PC-9 (cell line): ENCODE measurements at regions not wholly inside any gene's neighbourhood (a gene's known extent, or its start where the extent isn't known, plus 50 kb on each side); places are given as distances from the start of the nearest gene placed in this dataset.

Experiments
- EZH2 ChIP-seq: fragments of 200-600 bp; sonication (generic); IDR thresholded peaks from 2 replicates; pipeline ENCODE4 v1.8.0; 2017; ENCODE audit warnings: antibody characterized with exemption, low read depth
- TF ChIP-seq, protein P1 (sequence below): fragments of 200-600 bp; sonication (generic); conservative IDR thresholded peaks from 2 replicates; pipeline ENCODE4 v1.6.1; 2017; ENCODE audit warnings: mixed run types, antibody characterized with exemption, mild to moderate bottlenecking, moderate library complexity

DNA sequence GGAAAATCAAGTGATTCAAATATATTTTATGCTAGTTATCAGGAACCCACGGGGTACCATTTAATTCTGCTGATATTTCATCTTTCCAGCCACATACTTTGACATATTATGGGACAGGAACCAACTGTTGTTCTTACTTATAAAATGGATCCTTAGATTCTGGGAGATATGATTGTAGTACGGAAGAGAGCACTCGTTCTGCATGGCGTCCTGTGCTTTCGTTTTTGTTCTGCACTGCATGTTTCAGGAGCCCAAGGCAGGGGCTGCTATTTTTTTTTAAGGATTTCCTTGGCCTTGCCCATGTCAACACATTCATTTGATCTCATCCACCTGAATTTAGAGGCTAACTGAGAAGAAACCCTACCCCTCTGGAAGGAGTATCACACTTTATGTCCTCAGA lies 245.5 kb upstream of the TLL1 start:
- no peak for TF ChIP-seq EZH2
- TF ChIP-seq, protein P1, sequence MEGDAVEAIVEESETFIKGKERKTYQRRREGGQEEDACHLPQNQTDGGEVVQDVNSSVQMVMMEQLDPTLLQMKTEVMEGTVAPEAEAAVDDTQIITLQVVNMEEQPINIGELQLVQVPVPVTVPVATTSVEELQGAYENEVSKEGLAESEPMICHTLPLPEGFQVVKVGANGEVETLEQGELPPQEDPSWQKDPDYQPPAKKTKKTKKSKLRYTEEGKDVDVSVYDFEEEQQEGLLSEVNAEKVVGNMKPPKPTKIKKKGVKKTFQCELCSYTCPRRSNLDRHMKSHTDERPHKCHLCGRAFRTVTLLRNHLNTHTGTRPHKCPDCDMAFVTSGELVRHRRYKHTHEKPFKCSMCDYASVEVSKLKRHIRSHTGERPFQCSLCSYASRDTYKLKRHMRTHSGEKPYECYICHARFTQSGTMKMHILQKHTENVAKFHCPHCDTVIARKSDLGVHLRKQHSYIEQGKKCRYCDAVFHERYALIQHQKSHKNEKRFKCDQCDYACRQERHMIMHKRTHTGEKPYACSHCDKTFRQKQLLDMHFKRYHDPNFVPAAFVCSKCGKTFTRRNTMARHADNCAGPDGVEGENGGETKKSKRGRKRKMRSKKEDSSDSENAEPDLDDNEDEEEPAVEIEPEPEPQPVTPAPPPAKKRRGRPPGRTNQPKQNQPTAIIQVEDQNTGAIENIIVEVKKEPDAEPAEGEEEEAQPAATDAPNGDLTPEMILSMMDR, result no peak
